ENCODE measurements at regions not wholly inside any gene's neighbourhood (a gene's known extent, or its start where the extent isn't known, plus 50 kb on each side); places are given as distances from the start of the nearest gene placed in this dataset.
"Not testable (repeated sequence)": the region's sequence is repeated elsewhere in the genome, so short reads cannot be mapped to it uniquely, and the experiment has no call there.

DNA sequence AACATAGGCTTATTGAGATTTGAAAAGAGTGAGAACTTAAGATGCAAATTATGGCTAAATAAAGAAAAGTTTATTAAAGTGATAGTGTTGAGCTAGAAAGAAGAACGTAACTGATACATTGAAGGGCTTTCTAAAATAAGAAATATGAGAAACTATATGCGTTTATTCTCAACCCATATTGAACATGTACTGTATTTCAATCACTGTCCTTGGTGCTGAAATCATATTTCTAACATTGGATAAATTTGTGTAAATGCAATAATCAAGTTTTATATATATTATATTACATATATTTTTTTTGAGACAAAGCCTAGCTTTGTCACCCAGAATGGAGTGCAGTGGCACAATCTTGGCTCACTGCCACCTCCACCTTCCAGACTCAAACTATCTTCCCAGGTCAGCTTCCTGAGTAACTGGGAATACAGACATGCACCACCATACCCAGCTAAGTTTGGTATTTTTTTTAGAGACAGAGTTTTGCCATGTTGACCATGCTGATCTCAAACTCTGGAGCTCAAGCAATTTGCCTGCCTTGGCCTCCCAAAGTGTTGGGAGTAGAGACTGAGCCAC is 1065.8 kb downstream of the REEP3 start:
- DNase-seq (ENCODE audit: low read depth): no peak

DNA sequence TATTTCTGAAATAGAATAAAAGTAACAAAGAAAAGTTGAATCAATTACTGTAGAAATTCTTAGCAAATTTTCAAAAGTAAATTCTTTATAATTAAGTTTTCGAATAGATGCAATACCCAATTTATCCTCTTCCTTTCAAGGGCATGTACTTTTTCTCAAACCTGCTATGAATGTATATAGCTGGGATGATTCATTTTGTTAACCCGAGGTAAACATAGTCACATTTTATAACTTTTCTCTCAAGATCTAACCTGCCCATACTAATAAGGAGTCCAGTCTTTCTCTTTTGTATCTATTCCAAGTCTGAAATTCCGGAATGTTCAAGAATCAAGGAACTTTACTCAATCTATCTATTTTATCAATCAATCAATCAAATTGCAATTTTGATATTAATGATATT is 1072.9 kb downstream of the REEP3 start:
- DNase-seq (ENCODE audit: low read depth): no peak

DNA sequence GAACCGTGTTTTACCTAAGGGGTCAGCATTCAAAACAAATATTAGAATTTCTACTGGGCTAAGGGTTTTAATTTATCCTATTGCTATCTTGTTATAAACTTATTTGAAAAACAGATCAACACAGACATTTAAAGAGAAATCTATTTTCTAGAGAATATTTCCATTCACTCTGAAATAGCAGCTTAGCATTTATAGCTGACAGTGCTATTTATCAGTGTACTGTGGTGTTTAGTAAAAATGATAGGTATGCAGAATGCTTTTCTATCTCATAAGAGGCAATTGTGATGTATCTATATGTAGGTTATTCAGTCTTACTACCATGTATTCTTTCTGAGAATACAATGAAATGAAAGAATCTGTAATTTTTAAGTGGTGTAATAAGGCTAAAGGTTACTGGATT is 1077.4 kb downstream of the REEP3 start:
- no peak for DNase-seq (ENCODE audit: low read depth)

DNA sequence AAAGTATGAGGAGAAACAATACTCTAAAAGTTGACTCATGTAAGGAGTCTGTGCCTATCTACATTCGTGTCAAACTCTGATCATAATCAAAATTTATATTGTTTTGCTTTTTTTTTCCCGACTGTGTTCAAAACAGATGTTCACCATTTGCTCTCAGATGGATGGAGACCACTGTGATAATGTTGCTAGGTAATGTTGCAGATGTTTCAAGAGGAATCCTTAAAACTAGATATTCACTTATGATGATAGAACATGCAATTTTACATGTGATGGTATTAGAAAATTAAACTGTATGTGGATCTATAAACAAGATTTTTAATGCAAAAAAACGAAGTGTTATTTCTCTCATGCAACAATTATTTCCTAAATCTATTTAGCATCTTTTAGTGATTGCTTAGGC is 1080.1 kb downstream of the REEP3 start:
- DNase-seq (ENCODE audit: low read depth): no peak

DNA sequence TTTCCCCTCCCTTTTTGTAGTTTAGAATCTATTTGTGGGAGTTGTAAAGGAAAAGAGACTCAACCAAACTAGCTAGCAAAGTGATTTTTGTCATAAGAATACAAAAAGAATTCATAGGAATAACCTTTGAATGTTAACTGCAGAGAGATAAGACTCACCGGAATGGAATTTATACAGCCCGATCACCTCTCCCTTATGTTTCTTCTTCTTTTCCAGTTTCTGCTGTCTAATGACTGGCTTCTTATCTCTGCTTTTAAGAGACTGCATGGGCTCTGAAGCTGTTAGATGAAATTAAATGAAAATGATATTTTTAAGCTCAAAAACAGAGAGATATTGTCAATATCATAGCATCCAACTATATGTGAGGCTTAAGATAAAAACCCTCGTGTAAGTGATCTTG is 1095.9 kb downstream of the REEP3 start:
- no peak for DNase-seq (ENCODE audit: low read depth)

DNA sequence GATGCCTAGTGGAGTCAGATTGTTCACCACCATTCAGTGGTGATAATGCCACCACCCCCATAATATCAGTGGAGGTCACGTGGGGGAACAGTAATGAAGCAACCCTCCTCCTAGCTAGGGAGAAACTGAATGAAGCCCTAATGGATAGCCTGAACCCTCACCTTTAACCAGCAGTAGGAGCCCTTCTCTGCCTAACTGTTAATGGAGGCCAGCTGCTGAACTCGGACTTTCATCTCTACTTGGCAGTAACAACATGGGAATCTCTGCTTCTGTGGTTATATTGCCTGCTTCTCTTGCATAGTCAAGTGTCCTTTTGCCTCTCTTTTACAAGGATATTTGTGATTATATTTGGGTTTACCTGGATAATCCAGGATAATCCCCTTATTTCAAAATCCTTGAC is 1097.9 kb downstream of the REEP3 start:
- no peak for DNase-seq (ENCODE audit: low read depth)

DNA sequence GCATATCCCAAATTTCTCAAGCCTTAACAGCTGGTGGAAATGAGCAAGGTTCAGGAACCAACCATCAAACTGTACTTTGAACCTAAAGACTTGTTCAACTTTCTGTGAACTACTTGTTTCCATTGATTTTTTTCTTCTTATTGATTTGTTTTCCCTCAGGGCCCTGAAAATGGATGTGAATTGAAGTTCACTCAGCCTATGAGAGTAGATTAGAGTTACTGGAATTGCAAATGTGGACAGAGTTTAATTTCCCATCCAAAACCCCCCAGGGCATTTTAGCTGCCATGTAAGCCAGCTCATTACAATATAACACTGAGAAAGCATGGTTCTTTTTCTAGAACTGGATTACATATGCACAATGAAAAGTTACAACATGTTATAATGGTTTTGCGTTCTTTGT is 1105.7 kb downstream of the REEP3 start:
- DNase-seq (ENCODE audit: low read depth): no peak

DNA sequence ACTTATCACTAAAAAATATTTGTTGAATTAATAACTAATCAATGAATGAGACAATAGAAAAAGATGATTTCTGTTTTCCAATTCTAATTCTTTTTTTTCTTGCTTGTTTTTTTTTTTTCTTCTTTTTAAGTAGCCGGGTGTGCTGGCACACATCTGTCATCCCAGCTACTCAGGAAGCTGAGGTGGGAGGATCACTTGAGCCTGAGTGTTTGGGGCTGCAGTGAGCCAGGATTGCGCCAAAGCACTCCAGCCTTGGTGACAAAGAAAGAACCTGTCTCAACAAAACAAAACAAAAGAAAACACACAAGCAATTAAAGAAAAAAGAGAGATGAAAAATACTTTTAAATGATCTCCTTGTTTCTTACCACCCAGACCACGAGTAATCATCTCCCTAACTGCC is 1109.3 kb downstream of the REEP3 start:
- DNase-seq (ENCODE audit: low read depth): no peak

DNA sequence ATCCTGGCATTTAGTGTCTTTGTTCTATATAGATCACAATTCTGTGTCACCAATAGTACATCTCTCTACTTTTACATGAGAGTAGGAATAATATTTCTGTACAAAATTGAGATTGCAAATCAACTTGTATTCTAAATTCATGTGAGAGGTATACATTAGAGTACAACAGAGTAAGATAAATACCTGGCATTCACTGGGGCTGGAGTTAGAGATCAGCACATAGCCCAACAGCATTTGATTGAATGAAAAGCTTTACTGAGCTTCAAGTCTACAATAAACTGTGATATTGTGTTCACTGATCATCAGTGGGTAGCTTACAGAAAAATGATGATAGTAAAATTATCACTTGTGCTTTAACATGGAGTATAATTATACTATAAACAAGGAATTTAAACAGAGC is 1114.7 kb downstream of the REEP3 start:
- DNase-seq (ENCODE audit: low read depth): no peak

DNA sequence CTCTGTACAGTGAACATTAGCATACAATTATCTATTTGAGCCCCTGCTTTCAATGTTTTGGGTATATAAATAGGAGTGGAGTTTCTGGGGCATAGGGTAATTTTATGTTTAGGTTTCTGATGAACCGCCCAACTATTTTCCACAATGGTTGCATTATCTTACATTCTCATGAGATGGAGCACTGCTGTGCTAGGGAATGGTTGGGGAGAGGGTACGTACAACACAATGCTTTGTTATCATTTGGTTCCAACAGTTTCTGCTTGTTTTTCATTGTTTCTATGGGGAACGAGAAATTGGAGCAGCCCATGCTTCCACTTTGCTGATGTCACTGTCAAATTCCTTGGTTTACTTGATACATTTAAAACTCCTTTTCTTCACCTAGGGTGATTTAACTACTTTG is 1115.3 kb downstream of the REEP3 start:
- no peak for DNase-seq (ENCODE audit: low read depth)

DNA sequence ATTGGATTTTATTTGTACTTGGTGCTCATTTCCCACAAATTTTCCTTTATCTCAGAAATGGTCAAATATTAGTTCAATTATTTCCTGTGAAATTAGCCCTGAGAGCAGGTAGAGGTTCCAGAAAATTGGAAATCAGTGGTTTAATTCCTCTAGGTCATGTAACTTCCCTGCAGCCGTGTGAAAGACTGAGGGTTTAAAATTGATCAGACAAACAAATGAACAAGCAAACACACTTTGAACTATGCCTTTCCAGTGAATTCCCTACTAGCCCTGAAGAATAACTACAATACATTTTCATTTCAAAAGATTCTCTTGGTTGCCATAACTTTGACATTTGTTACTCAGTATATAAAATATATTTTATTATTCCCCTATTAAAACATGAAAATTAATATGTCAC is 1116.7 kb downstream of the REEP3 start:
- no peak for DNase-seq (ENCODE audit: low read depth)

DNA sequence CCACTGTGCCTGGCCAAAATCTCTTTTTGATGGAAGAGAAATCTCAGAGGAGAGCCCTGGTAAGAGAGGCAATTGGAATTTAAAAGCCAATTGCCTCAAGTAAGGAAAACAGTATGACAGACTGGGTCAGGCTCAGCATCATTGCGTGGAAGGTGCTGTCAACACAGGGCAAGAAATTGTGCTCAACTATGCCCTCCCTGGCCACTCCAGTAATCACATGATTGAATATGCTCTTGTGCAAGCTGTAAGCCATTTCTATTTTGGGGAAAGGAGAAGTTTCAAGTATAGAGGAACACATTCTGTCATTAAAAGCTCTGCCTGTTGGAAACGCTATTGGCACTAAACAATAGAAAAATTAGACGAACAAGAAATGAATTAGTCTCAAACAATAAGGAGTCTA is 1127.7 kb downstream of the REEP3 start:
- no peak for DNase-seq (ENCODE audit: low read depth)

DNA sequence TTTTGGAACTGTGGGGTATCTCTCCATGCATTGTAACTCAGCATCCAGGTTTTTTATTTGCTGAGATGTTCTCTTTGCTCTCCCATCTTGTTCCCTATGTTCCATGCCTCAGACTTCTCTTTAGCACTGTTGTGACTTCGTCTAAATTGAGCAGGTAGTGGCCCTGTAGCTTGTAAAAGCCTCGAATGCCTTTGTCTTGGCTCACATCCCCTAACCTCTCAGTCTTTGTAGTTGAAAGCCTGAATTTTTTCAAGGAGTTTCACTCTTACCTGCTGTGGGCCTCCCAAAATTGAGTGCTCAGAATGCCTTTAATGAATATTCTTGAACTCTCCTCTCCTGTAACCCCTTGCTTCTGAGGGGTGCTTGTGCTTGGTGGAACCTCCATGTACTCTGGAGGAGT is 1137.3 kb downstream of the REEP3 start:
- DNase-seq (ENCODE audit: low read depth): no peak

DNA sequence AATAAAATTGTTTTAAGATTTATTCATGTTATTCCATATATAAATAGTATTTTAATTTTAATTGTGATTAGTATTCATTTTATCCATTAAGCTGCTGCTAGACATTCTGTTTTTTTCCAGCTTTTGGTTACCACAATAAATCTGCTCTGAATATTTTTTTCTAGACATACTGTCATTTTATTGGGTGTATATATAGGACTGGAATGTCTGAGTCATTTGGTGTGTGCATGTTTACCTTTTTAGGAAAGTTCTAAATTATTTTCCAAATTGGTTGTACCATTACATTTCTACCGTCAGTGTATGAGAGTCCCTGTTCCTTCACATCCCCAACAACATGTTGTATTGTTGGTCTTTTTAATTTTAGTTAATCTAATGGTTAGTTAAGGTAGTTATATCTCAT is 1138.1 kb downstream of the REEP3 start:
- no peak for DNase-seq (ENCODE audit: low read depth)

DNA sequence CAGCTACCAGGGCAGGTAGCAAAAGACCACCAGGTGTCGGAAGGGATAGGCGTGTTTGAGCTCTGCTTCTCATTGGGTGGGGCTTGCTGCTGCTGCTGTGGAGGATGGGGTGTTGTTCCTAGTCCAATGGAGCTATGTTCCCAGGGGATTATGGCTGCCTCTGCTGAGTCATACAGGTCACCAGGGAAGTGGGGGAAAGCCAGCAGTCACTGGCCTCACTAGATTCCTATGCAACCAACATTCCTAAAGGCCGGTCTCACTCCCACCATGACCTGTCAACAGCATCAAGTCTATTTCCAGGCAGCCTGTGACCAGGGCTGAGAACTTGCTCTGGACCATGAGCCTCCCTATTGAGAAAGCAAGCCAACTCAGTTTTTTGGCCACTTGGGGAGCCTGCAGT is 1160.8 kb downstream of the REEP3 start:
- no peak for DNase-seq (ENCODE audit: low read depth)

DNA sequence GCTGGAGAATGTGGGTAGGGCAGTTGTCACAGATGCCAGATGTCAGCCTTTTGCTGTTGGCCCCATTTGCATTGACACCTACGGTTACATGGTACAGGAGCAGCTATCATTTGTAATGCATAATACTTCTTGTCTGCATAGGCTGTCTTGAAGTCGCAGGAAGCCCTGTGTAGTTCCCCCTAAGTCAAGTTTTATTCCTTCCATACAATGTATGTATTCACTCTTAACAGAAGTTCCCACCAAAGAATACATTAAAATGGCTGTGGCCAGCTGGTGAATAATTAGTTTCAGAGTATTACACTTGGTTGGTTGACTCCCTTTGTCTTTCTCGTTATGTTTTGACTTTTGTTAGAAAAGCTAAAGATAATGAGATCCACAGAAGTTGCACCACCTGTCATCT is 1169.0 kb downstream of the REEP3 start:
- DNase-seq (ENCODE audit: low read depth): no peak

DNA sequence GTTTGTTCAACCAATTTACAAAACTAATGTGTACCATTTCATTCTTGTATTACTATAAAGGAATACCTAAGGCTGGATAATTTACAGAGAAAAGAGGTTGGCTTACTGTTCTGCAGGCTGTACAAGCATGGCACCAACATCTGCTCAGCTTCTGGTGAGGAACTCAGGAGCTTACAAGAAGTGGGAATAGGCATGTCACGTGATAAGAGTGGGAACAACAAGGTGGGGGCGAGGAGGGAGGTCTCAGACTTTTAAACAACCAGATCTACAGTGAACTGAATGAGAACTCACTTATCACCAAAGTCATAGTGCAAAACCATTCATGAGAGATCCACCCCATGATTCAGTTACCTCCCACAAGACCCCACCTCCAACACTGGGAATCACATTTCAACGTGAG is 1178.0 kb downstream of the REEP3 start:
- DNase-seq (ENCODE audit: low read depth): no peak

DNA sequence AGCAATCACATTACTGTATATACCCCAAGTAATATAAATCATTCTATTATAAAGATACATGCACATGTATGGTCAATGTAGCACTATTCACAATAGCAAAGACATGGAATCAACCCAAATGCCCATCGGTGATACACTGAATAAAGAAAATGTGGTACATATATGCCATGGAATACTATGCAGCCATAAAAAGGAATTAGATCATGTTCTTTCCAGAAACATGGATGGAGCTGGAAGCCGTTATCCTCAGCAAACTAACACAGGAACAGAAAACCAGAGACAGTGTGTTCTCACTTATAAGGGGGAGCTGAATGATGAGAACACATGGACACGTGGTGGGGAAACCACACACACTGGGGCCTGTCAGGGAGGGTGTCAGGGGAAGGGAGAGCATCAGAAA is 1180.9 kb downstream of the REEP3 start:
- DNase-seq (ENCODE audit: low read depth): not testable (repeated sequence)

DNA sequence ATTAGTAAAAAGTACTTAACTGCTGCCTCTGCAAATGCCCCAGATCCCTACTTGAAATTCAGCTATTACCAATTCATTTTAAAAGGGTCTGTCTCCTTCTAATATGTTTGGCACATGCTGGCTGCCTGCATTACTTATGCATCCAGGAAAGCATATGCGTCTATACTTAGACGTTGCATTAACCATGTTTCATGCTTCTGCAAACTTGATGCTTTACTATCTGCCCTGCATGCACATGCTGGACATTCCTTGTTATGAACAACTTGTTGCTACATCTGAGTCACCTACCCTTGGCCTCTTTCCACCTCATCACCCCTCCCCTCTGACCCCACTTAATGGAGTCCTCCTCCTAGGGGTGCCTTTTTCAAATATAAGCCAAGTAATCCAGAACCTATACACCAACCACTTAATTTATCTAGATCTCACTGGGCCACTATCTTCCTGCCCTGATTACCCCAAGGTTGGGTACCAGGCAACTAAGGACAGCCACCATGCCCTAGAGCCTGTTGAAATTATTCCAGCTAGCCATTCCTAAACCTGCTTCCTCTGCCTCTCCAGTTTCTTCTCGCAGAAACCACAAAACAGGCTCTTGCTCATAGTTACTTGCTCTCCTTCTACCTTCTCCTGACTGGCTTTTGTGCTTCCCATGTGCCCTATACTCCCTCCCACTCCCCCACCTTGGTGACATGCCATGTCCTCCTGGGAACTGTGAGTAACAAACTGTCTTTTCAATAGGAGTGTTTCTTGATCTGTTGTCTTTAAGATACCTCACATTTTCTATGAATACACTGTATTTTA is 1187.9 kb downstream of the REEP3 start:
- DNase-seq (ENCODE audit: low read depth): no peak

DNA sequence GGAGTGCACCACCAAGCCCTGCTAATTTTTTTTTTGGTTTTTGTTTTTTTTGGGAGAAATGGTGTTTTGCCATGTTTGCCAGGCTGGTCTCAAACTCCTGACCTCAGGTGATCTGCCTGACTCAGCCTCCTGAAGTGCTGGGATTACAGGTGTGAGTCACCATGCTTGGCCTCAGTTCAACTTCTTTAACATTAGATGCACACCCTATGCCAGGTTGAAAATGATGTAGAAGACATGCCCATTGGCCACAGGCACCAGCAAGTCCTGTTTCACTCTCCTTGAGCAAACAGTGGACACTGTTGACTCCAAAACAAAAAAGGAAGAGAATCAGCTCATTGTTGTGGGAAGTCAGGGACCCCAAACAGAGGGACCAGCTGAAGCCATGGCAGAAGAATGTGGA is 1205.3 kb downstream of the REEP3 start:
- DNase-seq (ENCODE audit: low read depth): no peak

DNA sequence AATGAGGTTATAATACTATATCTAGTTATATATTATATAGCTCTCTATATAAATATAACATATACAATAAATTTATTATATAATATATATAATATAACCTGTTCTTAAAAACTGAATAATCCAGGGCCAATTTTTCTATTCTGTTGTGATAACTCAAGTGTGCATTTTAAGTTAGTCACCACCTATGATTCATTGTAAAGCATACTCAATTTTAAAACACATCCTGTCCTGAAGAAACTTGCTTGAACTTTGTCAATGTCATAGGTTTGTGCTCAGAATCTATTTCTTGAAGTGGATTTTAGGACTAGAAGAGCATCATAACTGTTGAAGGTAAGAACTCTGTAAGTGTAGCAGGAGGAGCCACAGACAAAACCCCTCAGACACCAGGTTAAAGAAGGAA is 1209.8 kb downstream of the REEP3 start:
- DNase-seq (ENCODE audit: low read depth): no peak

DNA sequence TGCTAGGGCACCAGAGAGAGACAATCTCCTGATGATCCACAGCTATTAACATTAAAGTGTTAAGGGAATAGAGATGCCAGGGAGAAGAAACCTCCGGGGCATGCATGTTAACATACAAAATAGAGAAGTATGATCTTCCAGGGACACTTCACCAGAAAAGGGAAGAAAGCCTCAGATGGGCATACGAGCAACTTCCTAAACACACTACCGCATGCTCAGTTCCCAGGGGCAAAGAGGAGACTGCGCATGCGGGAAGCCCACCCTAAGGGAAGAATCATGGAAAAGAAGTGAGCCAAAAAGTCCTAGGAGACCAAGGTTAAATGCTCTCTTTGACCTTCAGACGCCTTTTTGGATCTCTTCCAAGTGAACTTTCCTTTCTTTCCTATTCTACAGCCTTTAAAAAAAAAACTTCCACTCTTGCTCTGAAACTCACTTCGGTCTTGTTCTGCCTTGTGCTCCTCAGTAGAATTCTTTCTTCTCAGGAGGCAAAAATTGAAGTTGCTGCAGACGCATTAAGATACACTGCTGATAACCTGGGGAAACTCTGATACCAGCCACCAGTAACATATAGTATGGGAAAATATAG is 1211.3 kb downstream of the REEP3 start:
- no peak for DNase-seq (ENCODE audit: low read depth)

DNA sequence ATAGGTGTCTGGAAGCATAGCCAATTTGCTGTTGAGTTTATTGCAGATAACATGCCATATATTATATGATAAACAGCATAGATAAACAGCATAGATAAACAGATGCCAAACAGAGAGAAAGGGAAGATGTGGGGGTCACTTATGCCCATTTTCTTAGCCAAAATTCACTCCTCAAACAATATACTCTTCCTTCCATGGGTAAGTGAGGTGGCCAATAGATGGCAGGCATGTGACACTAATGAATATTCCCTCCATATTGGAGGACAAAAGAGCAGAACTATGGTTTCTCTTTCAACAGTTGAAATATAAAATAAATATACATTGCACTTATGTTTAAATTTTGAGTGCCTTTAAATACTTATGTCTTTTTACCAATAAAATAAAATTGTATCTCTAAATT is 1212.8 kb downstream of the REEP3 start:
- no peak for DNase-seq (ENCODE audit: low read depth)

DNA sequence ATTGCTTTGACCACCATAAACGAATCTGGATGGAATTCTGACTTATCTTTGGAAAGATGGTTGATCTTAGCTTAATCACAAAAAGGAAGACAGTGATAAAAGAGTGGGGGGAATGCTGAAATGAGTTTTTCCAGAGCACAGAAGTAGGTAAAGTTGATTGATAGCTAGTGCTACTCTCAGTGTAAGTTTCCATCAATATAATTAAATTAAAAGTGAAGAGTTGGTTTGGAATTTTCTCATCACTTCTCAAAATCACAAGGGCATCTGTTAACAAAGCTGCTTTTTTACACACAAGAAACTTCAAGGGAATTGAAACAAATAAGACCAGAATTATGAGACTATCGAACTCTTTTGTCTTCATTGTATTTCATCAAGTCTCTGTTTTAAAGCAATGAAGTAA is 1217.3 kb downstream of the REEP3 start:
- DNase-seq (ENCODE audit: low read depth): no peak

All from fibroblast of the conjunctiva (primary cell).